ENCODE measurements at regions not wholly inside any gene's neighbourhood (a gene's known extent, or its start where the extent isn't known, plus 50 kb on each side); places are given as distances from the start of the nearest gene placed in this dataset.
"Not testable (repeated sequence)": the region's sequence is repeated elsewhere in the genome, so short reads cannot be mapped to it uniquely, and the experiment has no call there.

DNA sequence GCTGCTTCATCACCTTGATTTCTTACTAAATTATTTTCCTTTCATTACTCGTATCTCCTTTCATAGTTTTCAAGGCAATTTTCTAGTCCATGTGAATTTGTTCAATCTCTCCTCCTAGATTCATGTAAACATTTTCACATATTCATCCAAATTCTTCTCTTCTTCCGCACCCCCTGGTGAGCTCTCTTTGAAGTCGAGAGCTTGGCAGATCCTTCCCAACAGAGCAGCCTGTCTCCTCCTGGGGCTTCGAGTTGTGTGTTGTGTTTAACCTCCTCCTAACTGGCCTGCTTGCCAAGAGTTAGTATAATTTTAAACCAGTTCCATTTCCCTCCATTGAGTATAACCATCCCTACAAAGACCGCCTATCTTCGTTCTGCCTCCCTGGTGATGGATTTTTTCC, 272.4 kb upstream of the CELF2 start:
- Histone ChIP-seq H3K79me2 (no peaks in the 10 kb centered on the region), H2AFZ (no peak overlapping the region)
- 73% methylated on average over 6 of the region's 6 CpGs for WGBS (ENCODE audit: low lambda C conversion rate, missing lambda C conversion rate)

DNA sequence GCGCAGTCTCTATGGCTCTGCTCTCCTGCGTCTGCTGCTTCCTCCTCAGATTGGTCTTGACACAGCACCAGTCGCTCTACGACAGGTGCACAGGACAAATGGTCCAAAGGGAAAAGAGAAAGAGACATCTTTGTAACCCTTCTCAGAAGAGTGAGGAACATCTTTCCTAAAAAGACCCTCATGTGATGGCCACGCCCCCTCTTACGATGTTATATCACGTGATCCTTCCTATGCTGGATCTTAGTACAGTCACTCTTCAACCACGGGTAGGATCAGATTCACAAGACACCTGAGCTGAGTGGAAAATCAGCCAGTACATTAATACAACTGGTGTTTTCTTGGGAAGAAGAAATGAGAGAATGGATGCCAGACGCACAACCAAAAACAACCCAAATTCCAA, 262.2 kb upstream of the CELF2 start:
- no peak for TF ChIP-seq EZH2phosphoT487 (IDR thresholded peaks at IDR 0.05; ENCODE audit: low read depth, severe bottlenecking, unreplicated experiment)
- no peak for TF ChIP-seq EZH2 (IDR thresholded peaks at IDR 0.05; ENCODE audit: borderline replicate concordance)
- TF ChIP-seq, protein P1, sequence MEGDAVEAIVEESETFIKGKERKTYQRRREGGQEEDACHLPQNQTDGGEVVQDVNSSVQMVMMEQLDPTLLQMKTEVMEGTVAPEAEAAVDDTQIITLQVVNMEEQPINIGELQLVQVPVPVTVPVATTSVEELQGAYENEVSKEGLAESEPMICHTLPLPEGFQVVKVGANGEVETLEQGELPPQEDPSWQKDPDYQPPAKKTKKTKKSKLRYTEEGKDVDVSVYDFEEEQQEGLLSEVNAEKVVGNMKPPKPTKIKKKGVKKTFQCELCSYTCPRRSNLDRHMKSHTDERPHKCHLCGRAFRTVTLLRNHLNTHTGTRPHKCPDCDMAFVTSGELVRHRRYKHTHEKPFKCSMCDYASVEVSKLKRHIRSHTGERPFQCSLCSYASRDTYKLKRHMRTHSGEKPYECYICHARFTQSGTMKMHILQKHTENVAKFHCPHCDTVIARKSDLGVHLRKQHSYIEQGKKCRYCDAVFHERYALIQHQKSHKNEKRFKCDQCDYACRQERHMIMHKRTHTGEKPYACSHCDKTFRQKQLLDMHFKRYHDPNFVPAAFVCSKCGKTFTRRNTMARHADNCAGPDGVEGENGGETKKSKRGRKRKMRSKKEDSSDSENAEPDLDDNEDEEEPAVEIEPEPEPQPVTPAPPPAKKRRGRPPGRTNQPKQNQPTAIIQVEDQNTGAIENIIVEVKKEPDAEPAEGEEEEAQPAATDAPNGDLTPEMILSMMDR (IDR thresholded peaks at IDR 0.05; ENCODE audit: poor library complexity) = no peak
- H2AFZ ChIP-seq = no peak overlapping the region
- no peaks in the 10 kb centered on the region for H3K79me2 ChIP-seq
- H3K9me2 ChIP-seq (replicated peaks; ENCODE audit: insufficient read depth) = no peaks in the 10 kb centered on the region
- H3K27me3 ChIP-seq = no peaks in the 10 kb centered on the region
- no peaks in the 10 kb centered on the region for H4K20me1 ChIP-seq (ENCODE audit: insufficient read depth, poor library complexity, severe bottlenecking)
- no peaks in the 10 kb centered on the region for H3K36me3 ChIP-seq (replicated peaks; ENCODE audit: insufficient read depth, low read depth)
- H3K27ac ChIP-seq = no peak overlapping the region
- no peak overlapping the region for H3K4me3 ChIP-seq
- 93% methylated on average over 9 of the region's 9 CpGs for WGBS (ENCODE audit: low lambda C conversion rate, missing lambda C conversion rate)
- no peaks in the 10 kb centered on the region for H3K9me3 ChIP-seq (ENCODE audit: low read depth)
- H3K4me2 ChIP-seq = no peak overlapping the region
- DNase-seq (ENCODE audit: low spot score) = no peak
- H3K4me1 ChIP-seq (ENCODE audit: insufficient read depth) = no peaks in the 10 kb centered on the region

More for the DNA sequence above, 272.4 kb upstream of the CELF2 start:
- TF ChIP-seq, protein P1 (IDR thresholded peaks at IDR 0.05; ENCODE audit: poor library complexity) = no peak
- no peak for TF ChIP-seq EZH2 (IDR thresholded peaks at IDR 0.05; ENCODE audit: borderline replicate concordance)
- TF ChIP-seq EZH2phosphoT487 (IDR thresholded peaks at IDR 0.05; ENCODE audit: low read depth, severe bottlenecking, unreplicated experiment) = no peak
- no peaks in the 10 kb centered on the region for H4K20me1 ChIP-seq (ENCODE audit: insufficient read depth, poor library complexity, severe bottlenecking)
- no peaks in the 10 kb centered on the region for H3K4me1 ChIP-seq (ENCODE audit: insufficient read depth)
- no peak for DNase-seq (ENCODE audit: low spot score)
- no peaks in the 10 kb centered on the region for H3K27me3 ChIP-seq
- no peaks in the 10 kb centered on the region for H3K36me3 ChIP-seq (replicated peaks; ENCODE audit: insufficient read depth, low read depth)
- no peak overlapping the region for H3K27ac ChIP-seq
- H3K9me3 ChIP-seq (ENCODE audit: low read depth) = no peaks in the 10 kb centered on the region
- no peak overlapping the region for H3K4me2 ChIP-seq
- H3K4me3 ChIP-seq = no peak overlapping the region
- H3K9me2 ChIP-seq (replicated peaks; ENCODE audit: insufficient read depth) = no peaks in the 10 kb centered on the region

GRCh38 chr10:10758306-10758705, 259.4 kb upstream of the CELF2 start:
- Histone ChIP-seq H3K4me2 (no peak overlapping the region), H4K20me1 (ENCODE audit: insufficient read depth, poor library complexity, severe bottlenecking) (no peaks in the 10 kb centered on the region), H2AFZ (no peak overlapping the region), H3K9me2 (replicated peaks; ENCODE audit: insufficient read depth) (no peaks in the 10 kb centered on the region), H3K36me3 (replicated peaks; ENCODE audit: insufficient read depth, low read depth) (no peaks in the 10 kb centered on the region), H3K9me3 (ENCODE audit: low read depth) (no peaks in the 10 kb centered on the region), H3K79me2 (no peaks in the 10 kb centered on the region), H3K27ac (no peak overlapping the region), H3K4me1 (ENCODE audit: insufficient read depth) (no peaks in the 10 kb centered on the region), H3K27me3 (no peaks in the 10 kb centered on the region), H3K4me3 (no peak overlapping the region)
- no peak for DNase-seq (ENCODE audit: low spot score)
- TF ChIP-seq EZH2phosphoT487 (IDR thresholded peaks at IDR 0.05; ENCODE audit: low read depth, severe bottlenecking, unreplicated experiment) = no peak
- no peak for TF ChIP-seq EZH2 (IDR thresholded peaks at IDR 0.05; ENCODE audit: borderline replicate concordance)
- TF ChIP-seq, protein P1 (IDR thresholded peaks at IDR 0.05; ENCODE audit: poor library complexity) = no peak
- WGBS (ENCODE audit: low lambda C conversion rate, missing lambda C conversion rate) = 74% methylated on average over 4 of the region's 4 CpGs

DNA sequence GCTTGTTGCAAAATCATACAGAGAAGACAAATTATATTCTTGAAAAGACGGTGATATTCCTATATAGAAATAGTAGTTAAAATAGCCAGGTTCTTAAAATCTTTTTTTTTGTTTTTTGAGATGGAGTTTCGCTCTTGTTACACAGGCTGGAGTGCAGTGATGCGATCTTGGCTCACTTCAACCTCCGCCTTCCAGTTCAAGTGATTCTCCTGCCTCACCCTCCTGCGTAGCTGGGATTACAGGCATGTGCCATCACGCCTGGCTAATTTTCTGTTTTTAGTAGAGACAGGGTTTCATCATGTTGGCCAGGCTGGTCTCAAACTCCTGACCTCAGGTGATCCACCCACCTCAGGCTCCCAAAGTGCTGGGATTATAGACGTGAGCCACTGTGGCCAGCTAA, 257.9 kb upstream of the CELF2 start:
- H4K20me1 ChIP-seq (ENCODE audit: insufficient read depth, poor library complexity, severe bottlenecking); H3K36me3 ChIP-seq (replicated peaks; ENCODE audit: insufficient read depth, low read depth); H3K4me3 ChIP-seq; H3K79me2 ChIP-seq; H3K9me2 ChIP-seq (replicated peaks; ENCODE audit: insufficient read depth); H2AFZ ChIP-seq; H3K9me3 ChIP-seq (ENCODE audit: low read depth); H3K27ac ChIP-seq; DNase-seq (ENCODE audit: low spot score); H3K27me3 ChIP-seq; H3K4me2 ChIP-seq; H3K4me1 ChIP-seq (ENCODE audit: insufficient read depth): not testable (repeated sequence)
- WGBS (ENCODE audit: low lambda C conversion rate, missing lambda C conversion rate) = 91% methylated on average over 7 of the region's 7 CpGs
